SHP77 (cell line): ENCODE measurements at regions not wholly inside any gene's neighbourhood (a gene's known extent, or its start where the extent isn't known, plus 50 kb on each side); places are given as distances from the start of the nearest gene placed in this dataset.
"Not testable (repeated sequence)": the region's sequence is repeated elsewhere in the genome, so short reads cannot be mapped to it uniquely, and the experiment has no call there.

Source experiments
- DNase-seq, 2 experiments: peaks; one replicate each; lab custom pipeline; 2025; lab: John Stamatoyannopoulos, UW

DNA sequence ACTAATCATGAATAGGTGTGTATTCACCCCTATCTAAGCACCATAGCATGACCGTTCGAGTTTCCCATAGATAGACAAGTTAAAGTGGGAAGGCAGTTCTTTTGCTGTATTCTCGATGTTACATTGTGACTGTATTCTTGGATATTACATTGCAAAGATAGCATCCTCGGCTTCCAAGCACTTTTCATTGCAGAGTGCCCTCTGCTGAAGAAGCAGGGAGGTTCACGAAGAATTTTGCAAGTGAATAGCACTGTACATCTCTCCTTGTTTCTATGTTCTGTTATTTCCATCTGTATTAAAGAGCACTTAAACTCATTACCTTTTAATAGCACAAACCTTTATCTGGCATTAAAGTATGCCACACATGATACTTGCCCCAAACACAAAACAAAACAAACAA lies 426.7 kb upstream of the ARX start:
- DNase-seq, result no peak

DNA sequence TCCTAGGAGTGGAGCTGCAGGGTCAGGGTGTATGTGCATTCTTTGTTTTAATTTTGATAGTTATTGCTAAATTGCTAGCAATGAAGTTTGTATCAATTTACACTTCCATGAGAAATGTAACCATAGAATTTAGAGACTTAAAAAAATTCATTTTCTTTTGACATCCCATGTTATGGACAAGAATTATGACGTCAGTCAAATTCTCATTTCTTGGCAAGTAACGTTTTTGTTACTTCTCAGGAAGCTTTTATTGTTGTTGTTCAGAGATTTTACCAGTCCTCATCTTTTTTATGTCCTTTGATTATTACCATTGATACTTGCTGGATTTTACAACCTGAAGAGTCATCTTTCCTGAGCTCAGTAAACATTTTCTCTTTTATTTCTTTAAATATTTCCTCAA lies 417.5 kb upstream of the ARX start:
- no peak for DNase-seq

DNA sequence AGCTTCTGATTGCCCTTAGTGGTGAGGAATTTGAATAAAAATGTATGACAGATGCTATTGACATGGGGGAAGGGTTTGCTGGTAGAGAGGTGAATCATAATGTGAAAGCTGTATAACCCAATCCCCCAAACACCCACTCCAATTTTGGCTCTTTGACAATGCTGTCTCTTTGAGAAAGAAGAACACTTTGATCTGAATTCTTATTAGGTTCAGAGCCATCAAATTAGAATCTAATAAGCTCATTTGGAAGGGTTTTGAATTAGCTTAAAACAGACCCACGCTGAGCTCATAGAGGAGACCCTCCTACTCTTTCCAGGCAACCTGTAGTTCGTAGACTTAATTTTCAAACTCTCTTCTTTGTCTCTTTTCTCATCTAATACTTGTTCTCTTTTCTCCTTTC lies 416.6 kb upstream of the ARX start:
- DNase-seq, result no peak

DNA sequence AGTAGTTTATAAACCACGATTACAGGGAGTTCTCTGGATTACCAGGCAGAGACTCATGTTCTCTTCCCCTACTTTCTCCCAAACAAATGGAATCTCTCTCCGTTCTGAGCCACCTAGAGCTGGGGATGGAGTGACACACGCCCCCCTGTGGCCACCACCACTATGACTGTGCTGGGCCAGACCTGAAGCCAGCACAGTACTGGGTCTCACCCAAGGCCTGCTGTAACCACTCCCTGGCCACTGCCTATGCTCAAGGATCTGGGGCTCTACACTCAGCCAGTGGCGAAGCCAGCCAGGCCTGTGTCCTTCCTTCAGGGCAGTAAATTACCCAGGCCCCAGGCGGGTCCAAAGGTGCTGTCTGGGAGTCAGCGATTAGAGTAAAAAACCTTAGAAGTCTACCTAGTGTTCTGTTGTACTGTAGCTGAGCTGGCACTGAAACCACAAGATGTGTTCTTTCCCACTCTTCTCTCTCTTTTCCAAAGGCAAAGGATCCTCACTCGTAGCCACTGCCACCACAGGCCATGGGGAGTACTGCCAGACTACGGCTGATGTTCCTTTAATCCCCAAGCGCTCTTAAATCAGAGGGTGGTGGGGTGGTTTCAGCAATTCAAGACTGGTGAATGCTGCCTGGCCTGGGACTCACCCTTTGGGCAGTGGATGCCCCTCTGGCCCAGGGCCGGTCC lies 412.2 kb upstream of the ARX start:
- no peak for DNase-seq

DNA sequence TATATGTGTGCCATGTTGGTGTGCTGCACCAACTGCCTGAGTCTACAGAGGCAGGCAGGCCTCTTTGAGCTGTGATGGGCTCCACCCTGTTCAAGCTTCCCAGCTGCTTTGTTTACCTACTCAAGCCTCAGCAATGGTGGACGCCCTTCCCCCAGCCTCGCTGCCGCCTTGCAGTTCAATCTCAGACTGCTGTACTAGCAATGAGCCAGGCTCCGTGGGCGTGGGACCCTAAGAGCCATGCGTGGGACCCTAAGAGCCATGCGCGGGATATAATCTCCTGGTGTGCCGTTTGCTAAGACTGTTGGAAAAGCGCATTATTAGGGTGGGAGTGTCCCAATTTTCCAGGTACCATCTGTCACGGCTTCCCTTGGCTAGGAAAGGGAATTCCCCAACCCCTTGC lies 388.4 kb upstream of the ARX start:
- DNase-seq, result not testable (repeated sequence)

DNA sequence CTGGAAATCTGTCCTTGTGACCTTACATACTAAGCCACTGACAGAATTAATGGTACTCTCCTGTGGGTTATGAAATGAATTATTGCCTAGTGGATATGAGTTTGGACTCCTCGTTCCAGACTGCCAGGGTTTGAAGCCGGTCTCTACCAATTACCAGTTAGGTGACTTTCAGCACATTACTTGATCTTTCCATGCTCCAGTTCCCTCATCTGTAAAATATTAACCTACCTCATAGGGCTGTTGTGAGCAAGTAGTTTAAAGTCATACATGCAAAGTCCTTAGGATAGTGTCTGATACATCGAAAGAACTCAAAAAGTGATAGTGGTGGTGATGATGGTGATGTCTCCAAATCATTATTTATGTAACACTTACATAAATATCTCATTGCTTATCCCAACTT lies 373.5 kb upstream of the ARX start:
- DNase-seq, result no peak

DNA sequence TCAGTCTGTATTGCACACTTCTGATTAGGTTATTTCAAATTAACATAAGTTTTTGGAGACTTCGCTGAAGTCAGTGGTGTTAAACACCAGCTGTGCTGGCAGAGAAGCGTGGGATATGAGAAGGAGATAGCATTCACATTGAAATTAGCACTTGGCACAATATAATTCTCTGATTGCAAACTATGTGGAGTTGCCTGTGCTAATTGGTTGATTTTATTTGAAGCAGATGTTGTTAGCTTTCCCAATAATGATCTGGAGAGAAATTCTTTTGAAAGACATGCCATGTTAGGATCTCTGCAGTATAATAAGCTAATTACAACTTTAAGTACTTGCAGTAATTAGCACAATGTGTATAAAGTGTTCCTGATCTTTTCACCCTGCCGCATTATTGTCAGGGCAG lies 367.4 kb upstream of the ARX start:
- no peak for DNase-seq

DNA sequence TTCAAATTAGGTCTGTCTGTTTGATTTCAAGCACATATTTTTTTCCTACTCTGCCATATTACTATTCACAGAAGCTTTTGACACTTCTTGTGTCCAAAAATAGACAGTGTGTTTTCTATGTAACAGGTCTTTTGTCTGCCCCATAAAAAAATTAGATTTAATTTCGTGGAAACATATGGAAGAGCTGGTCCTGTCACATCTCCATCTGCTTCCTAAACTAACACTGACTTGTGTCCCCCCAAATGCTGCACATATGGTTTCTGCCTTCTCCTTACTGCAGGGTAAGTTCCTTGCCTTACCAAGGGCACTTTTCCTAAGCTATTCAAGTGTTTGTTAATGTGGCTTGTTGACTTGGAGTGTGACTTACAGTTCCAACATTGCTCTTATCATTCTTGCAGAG lies 340.7 kb upstream of the ARX start:
- no peak for DNase-seq

DNA sequence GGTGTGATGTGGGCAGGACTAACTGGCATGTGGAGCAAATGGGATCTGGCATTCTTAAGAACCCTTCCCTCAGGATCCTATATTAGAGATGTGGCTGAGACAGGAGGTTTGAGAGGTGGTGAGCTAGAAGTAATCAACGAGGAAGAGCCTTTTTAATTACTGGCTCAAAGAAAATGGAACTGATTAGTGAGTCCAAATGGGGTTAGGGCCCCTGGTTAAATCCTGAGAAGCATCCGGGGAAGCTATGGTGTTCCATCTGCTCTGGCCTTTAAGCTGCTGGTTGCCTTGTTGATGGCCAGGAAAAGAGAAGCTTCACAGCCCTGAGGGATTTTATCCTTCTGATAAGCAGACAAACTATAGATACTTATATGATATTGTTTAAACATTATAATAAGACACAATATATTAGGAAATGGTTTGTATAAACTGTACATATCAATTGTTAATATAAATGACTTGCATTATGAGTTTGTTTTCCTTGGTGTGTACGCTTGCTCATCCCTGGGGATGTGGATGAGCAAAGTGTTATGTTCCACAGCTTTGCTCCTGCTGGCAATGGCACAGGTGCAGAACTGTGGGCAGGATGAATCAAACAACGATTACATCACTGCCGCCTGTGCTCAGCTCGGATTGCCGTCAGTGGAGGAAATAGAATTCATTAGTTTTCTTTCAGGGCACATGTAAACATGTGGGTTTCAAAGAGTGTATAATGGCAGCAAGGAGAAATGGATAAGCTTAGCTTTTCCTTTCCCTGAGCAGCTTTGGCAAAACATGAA lies 328.6 kb upstream of the ARX start:
- DNase-seq, result no peak

DNA sequence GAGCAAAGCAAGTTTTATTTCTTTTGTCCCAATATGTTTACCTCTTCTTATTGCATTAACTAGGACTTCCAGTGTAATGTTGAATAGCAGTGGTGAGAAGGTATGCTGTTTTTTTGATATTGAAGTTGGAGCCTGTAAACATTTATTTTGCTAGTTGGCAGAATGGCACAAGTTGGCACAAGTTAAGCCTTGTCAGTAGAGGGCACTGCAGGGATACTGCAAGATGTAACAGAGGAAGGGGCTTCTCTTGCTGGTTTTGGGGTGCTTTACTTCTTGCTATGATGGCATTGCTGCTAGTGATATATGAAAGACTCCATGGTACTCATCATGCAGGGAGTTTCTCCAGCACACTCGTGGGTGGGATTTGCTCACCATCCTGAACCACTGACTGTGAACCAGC lies 327.3 kb upstream of the ARX start:
- no peak for DNase-seq

DNA sequence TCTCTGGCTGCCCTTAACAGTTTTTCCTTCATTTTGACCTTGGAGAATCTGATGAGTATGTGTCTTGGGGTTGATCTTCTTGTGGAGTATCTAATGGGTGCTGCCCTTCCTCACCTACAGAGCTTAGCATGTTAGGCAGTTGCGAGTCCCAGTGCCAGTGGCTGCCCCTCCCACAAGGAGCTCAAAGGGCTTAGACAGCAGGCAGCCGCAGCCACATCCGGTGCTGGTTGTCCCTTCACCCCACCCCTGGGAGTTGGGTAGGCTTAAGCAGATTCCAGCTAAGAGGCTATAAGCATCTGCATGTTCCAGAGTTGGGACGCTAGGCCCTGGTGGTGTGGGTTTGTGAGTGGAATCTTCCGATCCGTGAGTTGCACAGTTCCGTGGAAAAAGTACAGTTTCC lies 322.1 kb upstream of the ARX start:
- DNase-seq, result no peak

DNA sequence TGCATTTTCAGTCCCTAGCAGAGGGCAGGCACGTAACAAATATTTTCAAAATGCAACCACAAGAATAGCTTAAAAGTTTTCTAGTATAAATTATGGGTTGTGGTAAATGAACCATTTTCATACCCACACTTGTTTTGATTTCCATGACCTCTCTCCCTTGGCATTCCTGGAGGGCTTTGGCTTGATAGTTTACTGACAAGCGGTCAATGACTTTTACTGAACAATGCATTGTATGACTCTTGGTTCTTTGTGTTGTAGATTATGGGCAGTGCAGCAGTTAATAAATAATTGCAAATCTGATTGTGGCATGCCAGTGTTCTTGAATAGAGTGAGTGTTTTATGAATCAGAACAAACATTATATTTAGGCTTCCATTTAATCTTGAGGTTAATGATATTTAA lies 285.2 kb upstream of the ARX start:
- DNase-seq, result no peak

DNA sequence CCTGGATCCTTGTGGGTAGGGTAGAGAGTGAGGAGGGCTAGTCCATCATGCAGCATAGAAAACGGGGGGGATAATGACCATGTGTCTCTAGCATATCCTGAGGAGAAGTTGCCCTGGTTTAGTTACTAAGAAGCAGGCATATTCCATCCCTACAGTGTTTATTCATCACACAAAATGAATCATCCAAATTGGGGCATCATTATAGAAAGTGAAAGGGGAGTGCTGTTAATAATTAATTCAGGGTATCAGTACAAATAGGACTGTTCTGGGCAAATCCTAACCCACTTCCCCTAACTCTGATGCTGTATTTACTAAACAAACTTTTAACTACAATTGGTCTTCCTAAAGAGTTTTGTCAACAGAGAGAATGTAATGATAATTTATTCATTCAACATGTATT lies 281.1 kb upstream of the ARX start:
- no peak for DNase-seq

DNA sequence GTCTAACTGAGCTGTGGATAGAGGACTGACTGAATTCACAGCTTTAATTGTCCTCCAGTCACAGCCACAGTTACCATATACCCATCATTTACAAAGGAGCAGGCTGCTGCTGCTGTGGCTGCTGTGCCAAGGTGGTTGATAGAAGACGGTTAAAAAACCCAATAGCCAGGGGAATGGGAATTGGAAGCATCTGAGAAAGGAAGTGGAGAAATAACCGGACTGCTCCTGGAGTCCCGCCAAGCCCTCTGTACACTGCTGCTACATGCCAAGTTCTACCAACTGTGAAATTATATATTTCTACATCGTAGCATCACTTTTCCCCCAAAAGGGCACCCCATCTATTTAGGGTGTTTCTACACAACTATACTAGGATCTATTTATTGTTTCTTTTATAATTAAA lies 279.7 kb upstream of the ARX start:
- no peak for DNase-seq

DNA sequence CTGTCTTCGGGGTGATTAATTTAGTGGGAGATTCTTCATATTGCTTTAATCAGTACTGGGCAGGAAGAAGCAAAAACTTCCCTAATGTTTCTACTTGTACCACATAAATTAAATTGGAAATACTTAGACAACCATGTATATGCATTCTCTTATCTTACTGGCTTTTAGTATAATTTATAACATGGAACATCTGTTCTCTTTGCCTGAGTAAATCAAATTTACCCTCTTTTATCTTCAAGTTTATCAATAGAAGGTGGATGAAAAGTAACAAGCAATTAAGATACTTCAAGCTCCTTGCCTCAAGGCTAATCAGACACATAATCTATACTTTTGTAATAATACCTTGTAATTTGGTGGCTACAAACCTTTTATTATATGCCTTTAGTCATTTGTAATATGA lies 274.4 kb upstream of the ARX start:
- no peak for DNase-seq

DNA sequence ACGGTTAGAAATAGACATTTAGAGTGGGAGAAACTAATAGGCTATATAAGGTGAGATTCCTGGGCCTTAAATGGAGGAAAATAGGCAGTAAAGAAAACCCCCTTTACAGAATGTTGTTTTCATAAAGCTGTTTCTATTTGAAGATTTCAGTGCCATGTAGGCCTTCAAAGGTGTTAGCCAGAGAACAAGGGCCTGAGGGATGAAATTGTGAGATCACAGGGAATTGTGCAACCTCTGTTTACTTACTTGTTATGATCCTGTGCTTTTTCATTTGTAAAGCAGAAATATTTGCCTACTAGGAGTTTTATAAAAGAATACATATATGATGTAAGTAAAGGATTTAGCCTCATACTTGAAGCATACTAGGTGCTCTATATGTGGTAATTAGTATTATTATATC lies 272.9 kb upstream of the ARX start:
- no peak for DNase-seq

DNA sequence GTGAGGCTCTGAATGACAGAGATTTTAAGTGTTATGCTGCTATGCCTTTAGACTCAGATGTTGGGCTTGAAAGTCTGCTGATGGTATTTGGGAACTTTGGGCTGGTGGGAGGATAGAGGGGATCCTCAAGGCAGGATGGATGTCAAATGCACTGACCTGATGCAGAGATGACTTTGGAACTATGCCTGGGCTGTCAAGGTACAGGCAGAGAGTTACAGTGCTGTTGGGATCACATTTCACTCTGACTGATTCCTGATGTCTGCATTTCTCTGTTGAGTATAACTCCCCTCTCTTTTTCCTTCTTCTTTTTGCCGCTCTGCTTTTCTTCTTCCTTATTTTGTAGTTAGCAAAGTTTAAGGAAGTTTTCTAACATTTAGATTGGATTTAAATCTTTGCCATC lies 271.8 kb upstream of the ARX start:
- DNase-seq, result no peak

DNA sequence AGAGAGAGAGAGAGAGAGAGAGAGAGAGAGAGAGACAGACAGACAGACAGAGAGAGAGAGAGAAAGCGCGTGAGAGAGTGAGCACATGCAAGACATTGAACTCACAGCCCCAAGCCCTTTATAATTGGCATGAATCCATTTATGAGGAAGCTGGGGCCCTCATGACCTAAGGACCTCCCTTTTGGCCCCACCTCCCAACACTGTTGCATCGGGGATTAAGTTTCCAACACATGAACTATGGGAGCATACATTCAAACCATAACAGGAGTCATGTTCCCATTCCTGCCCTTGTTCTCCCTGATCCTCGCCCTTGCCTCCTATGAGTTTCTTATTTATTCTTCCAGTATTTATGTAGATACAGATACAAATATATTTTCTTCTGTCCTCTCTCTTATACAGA lies 269.8 kb upstream of the ARX start:
- no peak for DNase-seq

DNA sequence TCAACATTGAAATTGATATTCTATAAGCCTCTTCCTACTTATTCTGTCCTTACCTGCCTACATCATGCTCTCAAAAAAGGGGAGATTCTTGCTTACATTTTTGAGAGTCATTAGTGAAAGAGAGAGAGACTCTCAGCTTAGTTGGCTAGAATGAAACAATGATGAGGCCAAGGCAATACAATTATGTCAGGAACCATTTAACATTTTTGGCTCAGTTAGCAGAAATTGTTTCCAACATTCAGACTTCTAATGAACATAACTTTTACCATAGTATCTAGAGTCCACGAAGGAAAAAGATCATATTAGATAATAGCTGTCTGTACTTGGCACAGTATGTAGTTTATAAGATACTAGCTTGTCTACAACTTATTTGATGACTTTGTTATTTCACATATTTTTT lies 263.7 kb upstream of the ARX start:
- no peak for DNase-seq

DNA sequence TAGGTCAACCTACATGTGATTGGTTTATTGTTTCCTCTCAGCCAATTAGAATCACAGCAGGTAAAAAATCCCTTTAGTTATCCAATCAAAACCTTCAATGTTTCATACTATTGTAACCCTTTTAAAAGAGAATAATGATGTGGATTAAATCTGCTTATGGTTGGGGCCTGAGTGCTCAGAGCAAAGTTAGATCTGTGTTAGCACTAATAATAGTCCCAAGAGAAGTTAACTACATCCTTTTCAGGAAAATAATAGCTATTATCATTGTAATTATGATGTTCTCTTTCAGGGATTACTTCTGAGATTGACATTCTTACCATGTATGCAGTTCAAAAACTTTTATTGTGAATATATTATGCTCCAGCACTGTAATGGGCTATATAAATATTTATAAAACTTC lies 262.6 kb upstream of the ARX start:
- DNase-seq, result no peak

DNA sequence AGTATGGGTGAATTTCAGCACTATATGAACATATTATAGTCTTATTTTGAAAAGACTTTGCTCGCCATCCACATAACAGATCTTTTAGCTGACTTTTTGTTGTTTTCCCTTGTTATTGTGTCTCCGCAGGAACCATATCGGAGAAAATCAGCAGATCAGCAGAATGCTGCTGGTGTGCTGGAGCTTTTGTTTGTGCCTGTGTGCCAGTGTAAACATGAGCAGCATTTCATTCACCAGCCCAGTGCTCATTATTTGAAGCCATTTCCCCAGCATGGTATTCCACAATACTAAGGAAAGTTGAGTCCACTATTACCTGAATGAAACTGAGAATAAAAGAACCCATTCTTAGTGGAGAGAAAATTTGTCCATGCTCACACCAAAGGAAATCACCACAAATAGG lies 261.8 kb upstream of the ARX start:
- DNase-seq, result no peak

DNA sequence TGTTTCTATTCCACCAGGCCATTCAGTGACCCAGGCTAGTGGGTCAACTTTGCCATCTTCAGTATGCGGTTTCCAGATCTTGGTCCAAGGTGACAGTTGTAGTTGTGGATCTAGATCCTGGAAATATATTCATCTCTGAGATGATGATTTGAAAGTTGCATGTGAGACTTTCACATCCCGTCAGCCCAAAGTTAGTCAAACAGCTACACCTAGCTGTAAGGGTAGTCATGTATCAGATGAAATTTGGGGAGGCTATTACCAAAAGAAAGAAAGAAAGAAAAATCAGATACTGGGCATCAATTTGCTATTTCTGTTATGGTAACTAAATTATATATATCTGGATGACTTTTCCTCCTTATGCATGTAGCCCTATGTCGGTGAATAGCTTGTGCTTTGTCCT lies 259.4 kb upstream of the ARX start:
- no peak for DNase-seq

DNA sequence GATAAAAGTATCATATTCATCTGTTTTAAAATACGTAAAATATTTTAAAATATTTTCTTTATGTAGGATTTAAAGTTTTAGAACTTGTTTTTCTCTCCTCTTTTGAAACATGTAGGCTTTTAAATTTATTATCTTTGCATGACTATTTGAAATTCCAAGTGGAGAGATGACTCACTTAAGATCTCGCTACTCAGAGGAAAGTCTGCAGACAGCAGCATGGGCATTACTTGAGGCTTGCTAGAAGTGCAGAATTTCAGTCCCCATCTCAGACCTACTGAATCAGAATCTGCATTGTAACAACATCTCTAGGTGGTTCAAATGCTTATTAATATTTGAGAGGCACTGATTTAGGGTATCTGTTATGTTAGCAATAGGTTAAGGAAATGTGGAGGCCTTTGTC lies 225.7 kb upstream of the ARX start:
- DNase-seq, result no peak

DNA sequence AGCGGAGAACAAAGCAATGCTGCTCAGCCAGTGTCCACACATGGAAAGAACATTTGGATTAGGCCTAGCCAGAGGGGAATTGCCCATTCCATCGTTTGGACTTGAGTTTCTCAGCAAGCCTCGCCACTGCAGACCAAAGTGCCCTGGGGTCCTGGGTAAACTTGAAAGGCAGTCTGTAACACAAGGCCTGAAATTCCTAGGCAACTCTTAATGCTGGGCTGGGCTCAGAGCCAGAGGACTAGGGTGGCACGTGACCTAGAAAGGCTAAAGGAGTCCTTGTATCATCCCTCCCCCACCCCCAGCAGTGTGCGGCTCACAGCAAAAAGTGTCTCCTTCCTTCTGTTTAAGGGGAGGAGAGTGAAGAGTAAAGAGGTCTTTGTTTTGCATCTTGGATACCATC lies 210.4 kb upstream of the ARX start:
- no peak for DNase-seq
